Keratinocyte (primary cell): ENCODE measurements at regions not wholly inside any gene's neighbourhood (a gene's known extent, or its start where the extent isn't known, plus 50 kb on each side); places are given as distances from the start of the nearest gene placed in this dataset.

Experiments
- DNase-seq: peaks from one replicate; pipeline ENCODE4 v3.0.0-alpha.2; 2011; ENCODE audit warnings: low read depth, missing footprints, low spot score
- FAIRE-seq: peaks from 2 replicates; lab custom pipeline; 2011; peaks lifted over from hg19 to GRCh38; lab: Jason Lieb, UNC
- H2AFZ ChIP-seq: 2 replicates; pipeline ENCODE4 v1.6.0; 2012; ENCODE audit warnings: low read length, control low read depth, inconsistent platforms; ENCODE audit not compliant: control insufficient read depth
- H3K27ac ChIP-seq: 2 replicates; pipeline ENCODE4 v1.5.1; 2011; ENCODE audit warnings: low read length; ENCODE audit not compliant: control insufficient read depth, insufficient read depth
- H3K27me3 ChIP-seq: 3 replicates; pipeline ENCODE4 v1.6.0; 2011; ENCODE audit warnings: low read length; ENCODE audit not compliant: control insufficient read depth, insufficient read depth; ENCODE audit errors: extremely low read depth
- H3K36me3 ChIP-seq, 2 experiments: 2 replicates in 1 of 2; 3 replicates in 1 of 2; pipeline ENCODE4 v1.5.1; 2011; ENCODE audit warnings: low read length in 2 of 2, mild to moderate bottlenecking in 1 of 2; ENCODE audit not compliant: control insufficient read depth in 2 of 2, insufficient read depth in 2 of 2; ENCODE audit errors: extremely low read depth in 1 of 2
- H3K4me1 ChIP-seq: 3 replicates; pipeline ENCODE4 v1.5.1; 2011; ENCODE audit warnings: low read length; ENCODE audit not compliant: control insufficient read depth, insufficient read depth; ENCODE audit errors: extremely low read depth
- H3K4me2 ChIP-seq: 3 replicates; pipeline ENCODE4 v1.6.0; 2011; ENCODE audit warnings: low read depth, low read length; ENCODE audit not compliant: control insufficient read depth, insufficient read depth; ENCODE audit errors: extremely low read depth
- H3K4me3 ChIP-seq, 3 experiments: fragments of 200-600 bp in 1 of 3; sonication (generic) in 1 of 3; 2 replicates in 2 of 3; 3 replicates in 1 of 3; pipeline ENCODE4 v1.5.1; 2011 to 2016; ENCODE audit warnings: low read length in 3 of 3, mild to moderate bottlenecking in 3 of 3, control low read depth in 2 of 3, inconsistent platforms in 1 of 3, low read depth in 1 of 3, mixed read lengths in 1 of 3, mixed run types in 1 of 3, moderate library complexity in 1 of 3; ENCODE audit not compliant: control insufficient read depth in 2 of 3, insufficient read depth in 2 of 3; ENCODE audit errors: extremely low read depth in 1 of 3
- H3K79me2 ChIP-seq: 2 replicates; pipeline ENCODE4 v1.6.0; 2012; ENCODE audit warnings: low read length; ENCODE audit not compliant: control insufficient read depth, insufficient read depth
- H3K9ac ChIP-seq: 3 replicates; pipeline ENCODE4 v1.6.0; 2011; ENCODE audit warnings: low read length; ENCODE audit not compliant: control insufficient read depth, insufficient read depth; ENCODE audit errors: extremely low read depth
- H3K9me1 ChIP-seq: 3 replicates; pipeline ENCODE4 v1.6.0; 2011; ENCODE audit warnings: low read length; ENCODE audit not compliant: control insufficient read depth, insufficient read depth; ENCODE audit errors: extremely low read depth
- H3K9me3 ChIP-seq: 2 replicates; pipeline ENCODE4 v1.5.1; 2012; ENCODE audit warnings: low read depth, low read length; ENCODE audit not compliant: control insufficient read depth
- H4K20me1 ChIP-seq: 3 replicates; pipeline ENCODE4 v1.6.0; 2011; ENCODE audit warnings: low read length; ENCODE audit not compliant: control insufficient read depth, insufficient read depth; ENCODE audit errors: extremely low read depth
- EZH2 ChIP-seq: IDR thresholded peaks from one replicate; pipeline ENCODE4 v1.6.1; 2012; ENCODE audit warnings: inconsistent platforms, mild to moderate bottlenecking, low read length, moderate library complexity
- dilution Hi-C: fragments of 300-500 bp; cut with MboI; formaldehyde crosslinking; loops from one replicate; pipeline ENCODE4 v1.7.0; 2020; ENCODE audit warnings: low sequenced_read_pairs; ENCODE audit not compliant: extremely low pct_ligation_motif_present
- TF ChIP-seq, protein P1 (sequence below), 3 experiments: IDR thresholded peaks in 1 of 3; conservative IDR thresholded peaks in 1 of 3; optimal IDR thresholded peaks in 1 of 3; 2 replicates in 2 of 3; 3 replicates in 1 of 3; pipeline versions ENCODE3 to v1.5.1; 2011; ENCODE audit warnings: low read length in 3 of 3, mild to moderate bottlenecking in 3 of 3, moderate library complexity in 2 of 3, control low read depth in 1 of 3, inconsistent platforms in 1 of 3; ENCODE audit not compliant: insufficient read depth in 2 of 3; ENCODE audit errors: extremely low read depth in 1 of 3

DNA sequence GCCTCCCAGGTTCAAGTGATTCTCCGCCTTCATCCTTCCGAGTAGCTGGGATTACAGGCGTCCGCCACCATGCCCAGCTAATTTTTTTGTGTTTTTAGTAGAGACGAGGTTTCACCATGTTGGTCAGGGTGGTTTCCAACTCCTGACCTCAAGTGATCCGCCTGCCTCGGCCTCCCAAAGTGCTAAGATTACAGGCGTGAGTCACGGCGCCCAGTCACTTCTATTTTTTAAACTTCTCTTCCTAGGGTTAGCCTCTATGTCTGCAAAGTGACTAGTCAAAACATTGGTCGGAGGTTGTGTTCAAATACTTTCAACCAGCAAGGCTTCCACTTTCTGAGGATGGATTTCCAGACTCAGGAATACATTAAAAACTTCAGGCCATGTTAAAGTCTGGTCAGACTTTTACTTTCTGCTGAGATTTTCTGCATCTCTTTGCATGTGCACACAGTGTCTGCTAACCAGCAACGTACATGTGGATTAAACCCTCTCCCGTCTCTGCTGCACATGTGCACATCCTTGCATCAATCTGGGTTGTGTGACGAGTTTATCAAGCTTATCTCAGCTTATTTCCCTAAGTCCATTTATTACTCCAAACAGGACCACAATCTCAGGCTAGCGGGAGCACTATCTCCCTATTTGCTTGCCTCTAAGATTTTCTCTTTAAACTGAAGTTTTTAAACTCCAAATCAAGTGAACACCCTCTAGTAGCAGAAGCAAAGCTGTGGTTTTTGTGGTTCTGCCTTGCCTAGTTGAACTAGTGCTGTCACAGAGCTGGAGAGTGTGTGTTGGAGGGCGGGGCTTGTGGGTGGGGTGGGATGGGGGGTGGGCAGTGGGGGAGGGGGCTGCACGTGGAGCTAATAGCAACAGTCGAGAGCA is 525.2 kb upstream of the GOT2 start:
- no peaks in the 10 kb centered on the region for H3K36me3 ChIP-seq
- no peak for DNase-seq
- H3K79me2 ChIP-seq = no peaks in the 10 kb centered on the region
- no peaks in the 10 kb centered on the region for H3K9me3 ChIP-seq
- no peaks in the 10 kb centered on the region for H4K20me1 ChIP-seq
- H2AFZ ChIP-seq = no peak overlapping the region
- H3K4me3 ChIP-seq = no peak overlapping the region
- no peak overlapping the region for H3K27ac ChIP-seq
- H3K9ac ChIP-seq = no peak overlapping the region
- no peaks in the 10 kb centered on the region for H3K4me1 ChIP-seq
- H3K4me2 ChIP-seq = no peak overlapping the region
- dilution Hi-C loops = no loop called here
- H3K27me3 ChIP-seq = no peaks in the 10 kb centered on the region
- no peak for TF ChIP-seq EZH2
- TF ChIP-seq, protein P1, sequence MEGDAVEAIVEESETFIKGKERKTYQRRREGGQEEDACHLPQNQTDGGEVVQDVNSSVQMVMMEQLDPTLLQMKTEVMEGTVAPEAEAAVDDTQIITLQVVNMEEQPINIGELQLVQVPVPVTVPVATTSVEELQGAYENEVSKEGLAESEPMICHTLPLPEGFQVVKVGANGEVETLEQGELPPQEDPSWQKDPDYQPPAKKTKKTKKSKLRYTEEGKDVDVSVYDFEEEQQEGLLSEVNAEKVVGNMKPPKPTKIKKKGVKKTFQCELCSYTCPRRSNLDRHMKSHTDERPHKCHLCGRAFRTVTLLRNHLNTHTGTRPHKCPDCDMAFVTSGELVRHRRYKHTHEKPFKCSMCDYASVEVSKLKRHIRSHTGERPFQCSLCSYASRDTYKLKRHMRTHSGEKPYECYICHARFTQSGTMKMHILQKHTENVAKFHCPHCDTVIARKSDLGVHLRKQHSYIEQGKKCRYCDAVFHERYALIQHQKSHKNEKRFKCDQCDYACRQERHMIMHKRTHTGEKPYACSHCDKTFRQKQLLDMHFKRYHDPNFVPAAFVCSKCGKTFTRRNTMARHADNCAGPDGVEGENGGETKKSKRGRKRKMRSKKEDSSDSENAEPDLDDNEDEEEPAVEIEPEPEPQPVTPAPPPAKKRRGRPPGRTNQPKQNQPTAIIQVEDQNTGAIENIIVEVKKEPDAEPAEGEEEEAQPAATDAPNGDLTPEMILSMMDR (optimal IDR thresholded peaks at IDR 0.05 in 1 of 3, IDR thresholded peaks at IDR 0.05 in 1 of 3, conservative IDR thresholded peaks at IDR 0.05 in 1 of 3; ENCODE audit: extremely low read depth in 1 of 3, insufficient read depth in 2 of 3, low read length in 3 of 3) = no peak
- no peak for FAIRE-seq
- H3K9me1 ChIP-seq = no peaks in the 10 kb centered on the region

DNA sequence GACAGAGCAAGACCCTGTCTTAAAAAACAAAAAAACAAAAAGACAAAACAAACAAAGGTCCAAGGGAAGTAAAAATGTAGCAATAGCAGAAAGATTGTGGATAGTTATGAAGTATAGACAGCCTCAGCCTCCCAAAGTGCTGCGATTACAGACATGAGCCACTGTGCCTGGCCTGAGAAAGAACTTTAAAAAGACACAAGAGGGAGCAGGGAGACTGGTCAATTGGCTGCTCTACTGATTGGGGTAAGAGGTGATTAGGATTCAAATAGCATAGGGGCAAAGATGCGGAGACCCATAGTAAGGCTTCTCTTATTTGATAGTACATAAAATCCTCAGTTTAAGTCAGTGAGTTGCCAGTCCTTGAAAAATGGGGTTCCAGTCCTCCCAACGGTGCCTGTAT is 518.2 kb upstream of the GOT2 start:
- Histone ChIP-seq H2AFZ (no peak overlapping the region), H4K20me1 (no peaks in the 10 kb centered on the region), H3K4me1 (no peaks in the 10 kb centered on the region), H3K9me1 (no peaks in the 10 kb centered on the region), H3K27me3 (no peaks in the 10 kb centered on the region), H3K4me2 (no peak overlapping the region), H3K9ac (no peak overlapping the region), H3K27ac (no peak overlapping the region), H3K36me3 (no peaks in the 10 kb centered on the region), H3K79me2 (no peaks in the 10 kb centered on the region), H3K4me3 (no peak overlapping the region), H3K9me3 (no peaks in the 10 kb centered on the region)
- FAIRE-seq (no peak), DNase-seq (no peak)
- TF ChIP-seq, protein P1 (optimal IDR thresholded peaks at IDR 0.05 in 1 of 3, IDR thresholded peaks at IDR 0.05 in 1 of 3, conservative IDR thresholded peaks at IDR 0.05 in 1 of 3; ENCODE audit: extremely low read depth in 1 of 3, insufficient read depth in 2 of 3, low read length in 3 of 3) = no peak
- no peak for TF ChIP-seq EZH2
- dilution Hi-C loops = no loop called here
